HG03378 (cell line): ENCODE measurements at regions not wholly inside any gene's neighbourhood (a gene's known extent, or its start where the extent isn't known, plus 50 kb on each side); places are given as distances from the start of the nearest gene placed in this dataset.
"Not testable (repeated sequence)": the region's sequence is repeated elsewhere in the genome, so short reads cannot be mapped to it uniquely, and the experiment has no call there.

Experiments used
- ATAC-seq: cut with Tn5 transposase; IDR thresholded peaks from one replicate; pipeline ENCODE4 v1.9.1; 2021; ENCODE audit warnings: mild to moderate bottlenecking, moderate library complexity; ENCODE audit not compliant: unreplicated experiment

DNA sequence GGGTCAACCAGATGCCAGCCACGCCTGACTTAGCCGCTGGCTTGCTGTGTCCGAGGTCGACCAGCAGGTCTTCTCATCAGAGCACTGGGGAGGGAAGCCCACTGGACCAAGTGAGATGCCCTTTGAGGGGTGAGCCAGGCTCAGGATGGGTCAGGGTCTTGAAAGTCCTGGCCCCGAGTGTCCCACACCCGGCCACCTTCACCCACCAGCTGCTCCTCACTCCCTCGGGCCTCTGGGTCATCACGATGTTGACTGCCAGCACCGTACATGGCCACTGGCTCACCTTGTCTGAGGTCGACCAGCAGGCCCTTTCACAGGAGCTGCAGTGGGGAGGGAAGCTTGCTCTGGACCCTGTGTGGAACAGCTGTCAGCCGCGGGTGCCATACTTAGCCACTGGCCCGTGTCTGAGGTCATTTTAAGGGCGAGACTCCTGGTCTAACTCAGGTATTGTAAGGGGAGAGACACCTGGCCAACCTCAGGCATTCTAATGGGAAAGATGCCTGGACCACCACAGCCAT lies 1361.3 kb downstream of the UQCRFS1 start:
- ATAC-seq: no peak

- no peak for ATAC-seq
These were observed 1361.9 kb downstream of the UQCRFS1 start for GRCh38 chr19:27851002-27851481.

GRCh38 chr19:27846944-27847343 lies 1366.0 kb downstream of the UQCRFS1 start:
- no peak for ATAC-seq

DNA sequence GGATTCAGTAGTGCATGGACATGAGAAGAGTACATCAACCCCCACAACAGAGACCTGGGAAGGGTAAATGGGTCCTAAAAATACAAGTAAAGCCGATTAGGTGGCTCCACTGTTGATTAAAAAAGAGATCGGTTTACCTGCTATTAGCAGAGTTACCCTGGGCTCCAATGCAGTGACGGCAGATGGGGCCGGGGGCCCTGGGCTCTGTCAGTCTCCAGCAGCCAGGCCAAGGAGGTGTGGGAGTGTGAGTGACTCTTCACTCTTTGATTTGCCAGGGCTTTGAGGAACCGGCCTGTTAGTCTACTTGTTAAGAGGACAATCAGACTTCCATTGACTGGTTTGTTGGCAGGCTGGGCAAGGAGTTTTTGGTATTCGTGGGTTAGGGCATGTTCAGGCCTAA lies 1368.7 kb downstream of the UQCRFS1 start:
- ATAC-seq: no peak

DNA sequence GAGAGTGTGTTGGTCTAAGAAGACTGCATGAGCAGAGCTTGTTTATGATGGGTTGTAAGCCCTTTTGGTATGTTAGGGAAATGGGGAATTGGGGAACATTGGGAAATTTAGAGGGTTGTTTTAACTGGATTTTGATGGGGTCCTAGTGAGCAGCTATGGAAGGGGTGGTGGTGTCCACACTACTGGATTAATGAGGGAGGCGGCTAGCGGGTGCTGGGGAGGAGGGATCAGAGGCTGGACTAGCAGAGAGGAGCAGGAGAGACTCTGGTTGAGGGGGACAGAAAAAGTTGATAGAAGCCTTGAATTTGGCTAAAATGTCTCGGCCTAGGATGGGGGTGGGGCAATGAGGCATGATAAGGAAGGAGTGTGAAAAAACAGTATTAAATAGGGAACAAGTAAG lies 1369.1 kb downstream of the UQCRFS1 start:
- no peak for ATAC-seq

GRCh38 chr19:27833031-27833430 lies 1379.9 kb downstream of the UQCRFS1 start:
- ATAC-seq: no peak

DNA sequence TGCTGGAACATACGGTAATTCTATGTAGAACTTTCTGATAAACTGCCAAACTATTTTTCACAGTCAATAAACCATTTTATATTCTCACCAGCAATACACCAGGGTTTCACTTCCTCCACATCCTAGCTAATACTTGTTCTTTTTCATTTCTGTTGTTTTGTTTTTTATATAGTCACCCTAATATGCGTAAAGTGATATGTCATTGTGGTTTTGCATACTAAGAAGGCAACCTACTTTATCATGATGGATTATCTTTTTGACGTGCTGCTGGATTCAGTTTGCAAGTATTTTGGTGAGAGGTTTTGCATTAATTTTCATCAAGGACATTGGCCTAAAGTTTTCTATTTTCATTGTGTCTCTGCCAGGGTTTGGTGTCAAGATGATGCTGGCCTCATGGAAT lies 1384.1 kb downstream of the UQCRFS1 start:
- ATAC-seq: no peak

DNA sequence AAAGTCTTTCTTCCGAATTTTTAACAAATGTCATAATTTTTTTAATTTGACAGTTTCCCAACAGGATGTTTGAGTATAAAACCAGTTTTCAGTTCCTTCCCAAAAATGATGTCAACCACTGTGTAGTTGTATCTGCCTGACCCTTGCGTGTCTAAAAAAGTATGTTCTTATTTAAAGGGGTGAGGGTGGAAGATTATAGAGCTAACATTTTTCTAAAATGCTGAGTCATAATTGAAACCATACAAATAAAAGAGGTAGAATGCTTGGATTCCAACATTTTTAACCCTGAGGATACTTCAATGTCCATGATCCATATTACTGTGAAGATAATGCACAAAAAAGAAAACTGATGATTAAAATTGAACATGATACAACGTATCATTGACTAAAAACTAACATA lies 1388.8 kb downstream of the UQCRFS1 start:
- no peak for ATAC-seq

DNA sequence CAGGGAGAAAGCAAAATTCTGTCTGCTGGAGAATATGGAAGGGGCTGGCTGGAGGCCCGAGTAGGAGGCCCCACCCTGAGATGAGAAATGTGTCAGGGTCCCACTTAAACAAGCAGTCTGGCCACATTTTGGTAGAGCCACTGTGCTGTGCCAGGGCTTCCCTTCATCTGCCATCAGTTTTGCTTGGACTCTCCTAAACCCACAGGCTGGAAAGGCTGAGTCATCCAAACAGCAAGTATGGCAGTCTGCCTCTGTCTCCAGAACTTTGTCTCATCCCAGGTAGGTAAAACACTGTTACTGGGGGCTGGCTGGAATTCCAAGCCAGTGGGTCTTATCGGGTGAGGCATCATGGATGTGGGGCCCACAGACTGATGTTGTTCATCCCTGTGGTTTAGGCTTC lies 1390.6 kb downstream of the UQCRFS1 start:
- no peak for ATAC-seq

- ATAC-seq: no peak
These were observed 1391.4 kb downstream of the UQCRFS1 start for GRCh38 chr19:27821418-27822018.

- no peak for ATAC-seq
These were observed 1397.0 kb downstream of the UQCRFS1 start for GRCh38 chr19:27815985-27816384.

DNA sequence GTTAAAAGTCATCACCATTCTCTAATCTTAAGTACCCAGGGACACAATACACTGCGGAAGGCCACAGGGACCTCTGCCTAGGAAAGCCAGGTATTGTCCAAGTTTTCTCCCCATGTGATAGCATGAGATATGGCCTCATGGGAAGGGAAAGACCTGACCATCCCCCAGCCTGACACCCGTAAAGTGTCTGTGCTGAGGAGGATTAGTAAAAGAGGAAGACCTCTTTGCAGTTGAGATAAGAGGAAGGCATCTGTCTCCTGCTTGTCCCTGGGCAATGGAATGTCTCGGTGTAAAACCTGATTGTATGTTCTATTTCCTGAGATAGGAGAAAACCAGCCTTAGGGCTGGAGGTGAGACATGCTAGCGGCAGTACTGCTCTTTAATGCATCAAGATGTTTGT lies 1398.1 kb downstream of the UQCRFS1 start:
- ATAC-seq: not testable (repeated sequence)

DNA sequence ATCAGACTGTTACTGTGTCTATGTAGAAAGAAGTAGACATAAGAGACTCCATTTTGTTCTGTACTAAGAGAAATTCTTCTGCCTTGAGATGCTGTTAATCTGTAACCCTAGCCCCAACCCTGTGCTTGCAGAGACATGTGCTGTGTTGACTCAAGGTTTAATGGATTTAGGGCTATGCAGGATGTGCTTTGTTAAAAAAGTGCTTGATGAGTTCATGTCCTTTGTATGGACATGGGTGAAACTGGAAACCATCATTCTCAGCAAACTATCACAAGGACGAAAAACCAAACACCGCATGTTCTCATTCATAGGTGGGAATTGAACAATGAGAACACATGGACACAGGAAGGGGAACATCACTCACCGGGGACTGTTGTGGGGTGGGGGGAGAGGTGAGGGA lies 1398.7 kb downstream of the UQCRFS1 start:
- not testable (repeated sequence) for ATAC-seq

- ATAC-seq: no peak
These were observed 1406.4 kb downstream of the UQCRFS1 start for GRCh38 chr19:27806471-27807070.

- ATAC-seq: no peak
These were observed 1407.1 kb downstream of the UQCRFS1 start for GRCh38 chr19:27805848-27806247.

DNA sequence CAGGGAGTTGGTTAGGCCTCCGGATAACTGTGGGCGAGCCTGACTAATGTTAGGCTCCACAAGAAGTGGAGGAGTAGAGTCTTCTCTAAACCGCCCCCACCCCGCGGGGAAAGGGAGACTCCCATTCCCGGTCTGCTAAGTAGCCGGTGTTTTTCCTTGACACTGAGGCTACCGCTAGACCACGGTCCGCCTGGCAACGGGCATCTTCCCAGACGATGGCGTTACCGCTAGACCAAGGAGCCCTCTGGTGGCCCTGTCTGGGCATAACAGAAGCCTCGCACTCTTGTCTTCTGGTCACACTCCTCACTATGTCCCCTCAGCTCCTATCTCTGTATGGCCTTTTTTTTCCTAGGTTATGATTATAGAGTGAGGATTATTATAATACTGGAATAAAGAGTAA lies 1410.7 kb downstream of the UQCRFS1 start:
- not testable (repeated sequence) for ATAC-seq

- ATAC-seq: no peak
These were observed 1416.4 kb downstream of the UQCRFS1 start for GRCh38 chr19:27796540-27796939.

GRCh38 chr19:27796073-27796472 lies 1416.9 kb downstream of the UQCRFS1 start:
- ATAC-seq: no peak

- ATAC-seq: no peak
These were observed 1417.6 kb downstream of the UQCRFS1 start for GRCh38 chr19:27795369-27795768.

DNA sequence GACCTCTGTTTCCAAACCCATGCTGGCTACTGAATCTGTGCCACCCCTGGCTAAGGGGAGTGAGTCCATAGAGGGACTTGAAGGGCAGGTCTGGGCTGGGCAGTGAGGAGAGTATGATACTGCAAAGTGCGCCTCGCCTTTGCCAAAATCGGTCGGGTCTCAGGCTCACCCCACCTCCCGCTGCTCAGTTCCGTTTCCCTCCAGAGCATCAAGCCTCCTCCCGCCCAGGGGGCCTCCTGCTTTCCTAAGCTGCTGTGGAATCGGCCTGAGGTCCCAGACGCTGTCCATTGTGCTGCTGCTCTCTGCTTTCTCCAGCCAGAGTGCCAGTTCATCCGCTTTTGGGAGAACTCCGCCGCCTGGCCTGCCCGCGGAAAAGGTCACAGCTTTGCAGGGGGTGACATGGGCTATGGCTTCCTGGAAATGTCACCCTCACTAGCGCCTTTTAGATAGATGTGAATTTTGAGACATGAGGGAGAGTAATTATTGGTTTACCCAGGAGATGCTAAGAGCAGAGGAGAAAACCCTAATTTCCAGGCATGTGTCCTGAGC lies 1418.4 kb downstream of the UQCRFS1 start:
- ATAC-seq: no peak

DNA sequence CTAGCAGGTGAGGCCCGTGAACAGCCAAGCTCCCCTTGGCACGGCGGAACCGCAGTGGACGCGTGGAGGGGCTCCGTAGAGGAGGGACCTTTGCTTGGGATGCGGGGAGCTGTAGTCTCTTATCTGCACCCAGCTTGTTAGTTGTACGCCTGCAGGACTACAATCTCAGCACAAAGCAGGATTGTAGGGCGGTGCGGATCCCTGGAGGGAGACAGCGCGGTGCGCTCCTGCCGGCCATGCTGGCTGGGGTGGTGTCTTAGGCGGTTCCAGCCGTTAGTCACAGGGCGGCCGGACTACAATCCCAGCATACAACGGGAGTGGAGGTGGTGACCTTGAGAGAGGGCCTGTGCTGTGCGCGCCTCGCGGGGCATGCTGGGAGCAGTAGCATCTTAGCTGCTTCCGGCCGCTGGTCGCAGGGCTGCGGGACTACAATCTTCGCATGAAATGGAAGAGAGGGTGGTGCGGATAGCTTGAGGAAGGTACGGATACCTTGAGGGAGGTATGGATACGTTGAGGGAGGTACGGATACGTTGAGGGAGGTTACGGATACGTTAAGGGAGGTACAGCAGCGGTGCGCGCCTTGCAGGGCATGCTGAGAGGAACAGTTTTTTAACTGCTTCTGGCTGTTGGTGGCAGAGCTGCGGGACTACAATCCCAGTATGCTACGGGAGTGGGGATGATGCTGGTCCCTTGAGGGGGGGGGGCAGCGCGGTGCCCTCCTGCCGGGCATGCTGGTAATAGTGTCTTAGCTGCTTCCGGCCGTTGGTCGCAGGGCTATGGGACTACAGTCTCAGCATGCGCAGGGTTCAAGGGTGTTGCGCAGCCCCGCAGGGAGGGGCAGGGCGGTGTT lies 1419.1 kb downstream of the UQCRFS1 start:
- peak; percentile 86 for ATAC-seq
